ENCODE measurements at regions not wholly inside any gene's neighbourhood (a gene's known extent, or its start where the extent isn't known, plus 50 kb on each side); places are given as distances from the start of the nearest gene placed in this dataset.

DNA sequence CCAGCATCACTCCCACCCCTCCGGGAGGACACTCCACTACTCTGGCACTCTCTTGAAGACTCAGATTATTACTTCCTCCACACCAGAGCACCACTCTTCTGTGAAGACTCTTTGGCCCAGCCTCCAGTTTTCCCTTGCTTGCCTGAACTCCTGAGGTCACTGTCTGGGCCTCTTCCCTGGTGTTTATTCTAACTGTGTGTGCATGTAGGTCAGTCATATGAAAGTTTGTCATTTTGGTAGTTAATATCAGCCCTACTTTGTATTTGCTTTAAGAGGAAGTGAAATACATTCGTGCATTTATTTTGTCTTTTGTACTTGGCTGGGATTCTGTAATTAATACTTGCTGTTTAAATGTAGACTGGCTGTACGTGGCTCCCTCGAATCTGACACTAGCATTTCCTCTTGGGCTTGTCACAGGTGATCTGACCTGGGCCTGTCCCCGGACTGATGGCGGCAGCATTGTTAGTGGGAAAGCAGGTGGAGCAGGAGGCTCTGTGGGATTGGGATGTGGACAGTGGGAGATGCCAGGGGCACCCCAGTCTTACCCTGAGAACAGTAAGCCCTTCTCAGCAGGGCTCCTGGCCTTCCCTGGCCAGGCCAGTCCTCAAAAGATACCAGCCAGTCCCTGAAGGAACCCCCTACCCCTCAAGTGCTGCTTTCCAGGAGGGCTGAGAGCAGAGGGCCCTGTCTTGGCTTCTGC, 350.5 kb downstream of the CDC5L start:
- Histone ChIP-seq H3K36me3 (ENCODE audit: control insufficient read depth, insufficient read depth, low read length) (no peaks in the 10 kb centered on the region), H3K27me3 (ENCODE audit: control insufficient read depth, insufficient read depth, low read length) (no peaks in the 10 kb centered on the region), H3K4me1 (ENCODE audit: control insufficient read depth, insufficient read depth, low read length) (no peaks in the 10 kb centered on the region; the same call in 1 of the 2 replicates), H3K27ac (ENCODE audit: low read length) (no peak overlapping the region; the same call in 1 of the 2 replicates), H3K9me3 (ENCODE audit: control insufficient read depth, insufficient read depth, low read depth, low read length) (no peaks in the 10 kb centered on the region), H3K4me3 (ENCODE audit: low read depth in 2 of 2, low read length in 2 of 2) (no peak overlapping the region)
- no TSS peak for BruUV-seq (replicated peaks)
- in situ Hi-C loops (cut with HindIII; ENCODE audit: low pct_unique_long_range_greater_than_20kb, low sequenced_read_pairs) (no loop called here), intact Hi-C loops (cut with micrococcal nuclease; ENCODE audit: unreplicated experiment) (no loop called here)
- DNase-seq (ENCODE audit: low read depth, low spot score) (no peak), ATAC-seq (no peak)
- ChIA-PET POLR2A (no interaction called here), CTCF (no interaction called here)
- TF ChIP-seq, protein P1, sequence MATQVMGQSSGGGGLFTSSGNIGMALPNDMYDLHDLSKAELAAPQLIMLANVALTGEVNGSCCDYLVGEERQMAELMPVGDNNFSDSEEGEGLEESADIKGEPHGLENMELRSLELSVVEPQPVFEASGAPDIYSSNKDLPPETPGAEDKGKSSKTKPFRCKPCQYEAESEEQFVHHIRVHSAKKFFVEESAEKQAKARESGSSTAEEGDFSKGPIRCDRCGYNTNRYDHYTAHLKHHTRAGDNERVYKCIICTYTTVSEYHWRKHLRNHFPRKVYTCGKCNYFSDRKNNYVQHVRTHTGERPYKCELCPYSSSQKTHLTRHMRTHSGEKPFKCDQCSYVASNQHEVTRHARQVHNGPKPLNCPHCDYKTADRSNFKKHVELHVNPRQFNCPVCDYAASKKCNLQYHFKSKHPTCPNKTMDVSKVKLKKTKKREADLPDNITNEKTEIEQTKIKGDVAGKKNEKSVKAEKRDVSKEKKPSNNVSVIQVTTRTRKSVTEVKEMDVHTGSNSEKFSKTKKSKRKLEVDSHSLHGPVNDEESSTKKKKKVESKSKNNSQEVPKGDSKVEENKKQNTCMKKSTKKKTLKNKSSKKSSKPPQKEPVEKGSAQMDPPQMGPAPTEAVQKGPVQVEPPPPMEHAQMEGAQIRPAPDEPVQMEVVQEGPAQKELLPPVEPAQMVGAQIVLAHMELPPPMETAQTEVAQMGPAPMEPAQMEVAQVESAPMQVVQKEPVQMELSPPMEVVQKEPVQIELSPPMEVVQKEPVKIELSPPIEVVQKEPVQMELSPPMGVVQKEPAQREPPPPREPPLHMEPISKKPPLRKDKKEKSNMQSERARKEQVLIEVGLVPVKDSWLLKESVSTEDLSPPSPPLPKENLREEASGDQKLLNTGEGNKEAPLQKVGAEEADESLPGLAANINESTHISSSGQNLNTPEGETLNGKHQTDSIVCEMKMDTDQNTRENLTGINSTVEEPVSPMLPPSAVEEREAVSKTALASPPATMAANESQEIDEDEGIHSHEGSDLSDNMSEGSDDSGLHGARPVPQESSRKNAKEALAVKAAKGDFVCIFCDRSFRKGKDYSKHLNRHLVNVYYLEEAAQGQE (IDR thresholded peaks at IDR 0.05; ENCODE audit: insufficient read depth in 1 of 2, low read depth in 2 of 2, low read length in 1 of 2): no peak
- TF ChIP-seq TCF7L2 (IDR thresholded peaks at IDR 0.05; ENCODE audit: low read depth, low read length) (no peak), POLR2AphosphoS5 (IDR thresholded peaks at IDR 0.05; ENCODE audit: low read depth, low read length) (no peak), SIN3A (IDR thresholded peaks at IDR 0.05; ENCODE audit: borderline replicate concordance, insufficient read depth, low read depth, low read length) (no peak)
- TF ChIP-seq, protein P2, sequence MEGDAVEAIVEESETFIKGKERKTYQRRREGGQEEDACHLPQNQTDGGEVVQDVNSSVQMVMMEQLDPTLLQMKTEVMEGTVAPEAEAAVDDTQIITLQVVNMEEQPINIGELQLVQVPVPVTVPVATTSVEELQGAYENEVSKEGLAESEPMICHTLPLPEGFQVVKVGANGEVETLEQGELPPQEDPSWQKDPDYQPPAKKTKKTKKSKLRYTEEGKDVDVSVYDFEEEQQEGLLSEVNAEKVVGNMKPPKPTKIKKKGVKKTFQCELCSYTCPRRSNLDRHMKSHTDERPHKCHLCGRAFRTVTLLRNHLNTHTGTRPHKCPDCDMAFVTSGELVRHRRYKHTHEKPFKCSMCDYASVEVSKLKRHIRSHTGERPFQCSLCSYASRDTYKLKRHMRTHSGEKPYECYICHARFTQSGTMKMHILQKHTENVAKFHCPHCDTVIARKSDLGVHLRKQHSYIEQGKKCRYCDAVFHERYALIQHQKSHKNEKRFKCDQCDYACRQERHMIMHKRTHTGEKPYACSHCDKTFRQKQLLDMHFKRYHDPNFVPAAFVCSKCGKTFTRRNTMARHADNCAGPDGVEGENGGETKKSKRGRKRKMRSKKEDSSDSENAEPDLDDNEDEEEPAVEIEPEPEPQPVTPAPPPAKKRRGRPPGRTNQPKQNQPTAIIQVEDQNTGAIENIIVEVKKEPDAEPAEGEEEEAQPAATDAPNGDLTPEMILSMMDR (IDR thresholded peaks at IDR 0.05): no peak

DNA sequence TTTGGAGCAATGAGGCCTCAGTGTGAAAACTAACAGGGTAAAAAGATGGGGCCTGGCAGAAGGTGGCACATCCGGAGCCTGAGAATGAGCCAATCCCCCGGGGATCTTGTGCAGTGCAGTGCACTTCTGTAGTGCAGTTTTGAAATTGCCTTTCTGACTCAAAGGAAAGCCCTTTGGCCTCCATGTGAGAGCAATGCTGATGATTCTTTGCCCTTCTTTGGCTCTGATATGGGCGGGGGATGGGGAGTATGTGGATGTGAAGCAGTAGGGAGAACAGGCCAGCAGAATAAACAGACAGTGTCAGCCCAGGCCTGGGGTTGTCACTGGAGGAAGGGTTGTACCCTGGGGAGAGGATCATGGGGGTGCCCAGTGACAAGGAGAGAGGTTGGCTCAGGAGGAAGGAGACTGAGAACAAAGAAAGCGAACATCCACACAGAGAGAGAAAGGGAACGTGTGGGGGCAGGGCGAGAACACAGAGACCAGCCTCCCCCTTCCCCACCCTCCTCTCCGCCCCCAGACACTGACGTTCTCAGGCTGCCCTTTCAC, 351.2 kb downstream of the CDC5L start:
- ChIA-PET CTCF (no interaction called here), POLR2A (no interaction called here)
- in situ Hi-C loops (cut with HindIII; ENCODE audit: low pct_unique_long_range_greater_than_20kb, low sequenced_read_pairs): no loop called here
- BruUV-seq (replicated peaks): no TSS peak
- no peak overlapping the region for H3K4me3 ChIP-seq (ENCODE audit: low read depth in 2 of 2, low read length in 2 of 2)
- no peaks in the 10 kb centered on the region for H3K36me3 ChIP-seq (ENCODE audit: control insufficient read depth, insufficient read depth, low read length)
- H3K4me1 ChIP-seq (ENCODE audit: control insufficient read depth, insufficient read depth, low read length): no peaks in the 10 kb centered on the region; the same call in 1 of the 2 replicates
- intact Hi-C loops (cut with micrococcal nuclease; ENCODE audit: unreplicated experiment): no loop called here
- ATAC-seq (no peak), DNase-seq (ENCODE audit: low read depth, low spot score) (no peak)
- H3K9me3 ChIP-seq (ENCODE audit: control insufficient read depth, insufficient read depth, low read depth, low read length): no peaks in the 10 kb centered on the region
- TF ChIP-seq POLR2AphosphoS5 (IDR thresholded peaks at IDR 0.05; ENCODE audit: low read depth, low read length) (no peak), SIN3A (IDR thresholded peaks at IDR 0.05; ENCODE audit: borderline replicate concordance, insufficient read depth, low read depth, low read length) (no peak), TCF7L2 (IDR thresholded peaks at IDR 0.05; ENCODE audit: low read depth, low read length) (no peak)
- TF ChIP-seq, protein P1 (IDR thresholded peaks at IDR 0.05; ENCODE audit: insufficient read depth in 1 of 2, low read depth in 2 of 2, low read length in 1 of 2): no peak
- TF ChIP-seq, protein P2 (IDR thresholded peaks at IDR 0.05): no peak
- H3K27ac ChIP-seq (ENCODE audit: low read length): peak overlapping the region; percentile 45; the same call in 1 of the 2 replicates
- no peaks in the 10 kb centered on the region for H3K27me3 ChIP-seq (ENCODE audit: control insufficient read depth, insufficient read depth, low read length)
